Osteoblast (primary cell): ENCODE measurements at regions not wholly inside any gene's neighbourhood (a gene's known extent, or its start where the extent isn't known, plus 50 kb on each side); places are given as distances from the start of the nearest gene placed in this dataset.

Experiments
- DNase-seq: peaks from one replicate; pipeline ENCODE4 v3.0.0; 2011; ENCODE audit warnings: low spot score, mixed read lengths; ENCODE audit not compliant: insufficient read length; ENCODE audit errors: missing footprints
- H2AFZ ChIP-seq: 2 replicates; pipeline ENCODE4 v1.6.0; 2011; ENCODE audit warnings: mild to moderate bottlenecking, low read length
- H3K27ac ChIP-seq: 2 replicates; pipeline ENCODE4 v1.5.1; 2011; ENCODE audit warnings: mild to moderate bottlenecking, low read depth, low read length, moderate library complexity
- H3K27me3 ChIP-seq: 2 replicates; pipeline ENCODE4 v1.6.0; 2012; ENCODE audit warnings: mild to moderate bottlenecking, control low read depth, inconsistent platforms, low read length, moderate library complexity; ENCODE audit not compliant: insufficient read depth
- H3K36me3 ChIP-seq: 2 replicates; pipeline ENCODE4 v1.5.1; 2011; ENCODE audit warnings: mild to moderate bottlenecking, low read length, control low read depth, moderate library complexity; ENCODE audit not compliant: insufficient read depth
- H3K4me1 ChIP-seq: 2 replicates; pipeline ENCODE4 v1.5.1; 2011; ENCODE audit warnings: mild to moderate bottlenecking, low read length, control low read depth, moderate library complexity; ENCODE audit not compliant: insufficient read depth
- H3K4me2 ChIP-seq: 2 replicates; pipeline ENCODE4 v1.6.0; 2011; ENCODE audit warnings: mild to moderate bottlenecking, low read length; ENCODE audit not compliant: insufficient read depth
- H3K4me3 ChIP-seq: fragments of 200-600 bp; sonication (generic); 3 replicates; pipeline ENCODE4 v1.5.1; 2012; ENCODE audit warnings: mild to moderate bottlenecking, low read length, inconsistent platforms; ENCODE audit not compliant: insufficient read depth
- H3K79me2 ChIP-seq: 2 replicates; pipeline ENCODE4 v1.6.0; 2012; ENCODE audit warnings: mild to moderate bottlenecking, low read length, control low read depth, inconsistent platforms; ENCODE audit not compliant: insufficient read depth
- H3K9me3 ChIP-seq: 2 replicates; pipeline ENCODE4 v1.5.1; 2011; ENCODE audit warnings: low read depth, low read length, control low read depth
- H4K20me1 ChIP-seq: 2 replicates; pipeline ENCODE4 v1.6.0; 2012; ENCODE audit warnings: mild to moderate bottlenecking, low read length, control low read depth; ENCODE audit not compliant: insufficient read depth
- TF ChIP-seq, protein P1 (sequence below): IDR thresholded peaks from 2 replicates; pipeline ENCODE4 v1.5.1; 2011; ENCODE audit warnings: mild to moderate bottlenecking, low read depth, low read length, moderate library complexity; ENCODE audit errors: extremely low read depth

DNA sequence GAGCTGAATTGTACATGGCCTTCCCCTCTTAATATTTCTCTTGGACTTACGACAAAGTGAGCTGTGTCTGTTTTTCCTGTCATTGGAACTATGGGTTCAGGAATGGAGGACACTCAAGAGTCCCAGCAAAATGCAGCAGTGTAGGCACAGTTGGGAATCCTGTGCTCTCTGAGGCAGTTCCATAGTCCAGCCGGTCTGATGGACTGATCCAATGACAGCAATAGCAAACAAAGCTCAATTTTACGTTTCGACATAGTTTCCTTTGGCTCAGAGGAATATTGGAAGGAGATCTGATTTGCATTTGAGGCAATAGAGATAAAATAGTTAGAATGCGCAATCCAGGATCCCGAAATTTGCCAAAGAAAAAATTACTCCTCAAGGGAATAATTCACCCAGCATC lies 276.9 kb upstream of the CNTN3 start:
- no peak overlapping the region for H3K4me3 ChIP-seq
- H3K27ac ChIP-seq = no peak overlapping the region
- H3K27me3 ChIP-seq = no peaks in the 10 kb centered on the region
- no peaks in the 10 kb centered on the region for H3K9me3 ChIP-seq
- H3K4me1 ChIP-seq = no peaks in the 10 kb centered on the region
- H4K20me1 ChIP-seq = no peaks in the 10 kb centered on the region
- H2AFZ ChIP-seq = no peak overlapping the region
- TF ChIP-seq, protein P1, sequence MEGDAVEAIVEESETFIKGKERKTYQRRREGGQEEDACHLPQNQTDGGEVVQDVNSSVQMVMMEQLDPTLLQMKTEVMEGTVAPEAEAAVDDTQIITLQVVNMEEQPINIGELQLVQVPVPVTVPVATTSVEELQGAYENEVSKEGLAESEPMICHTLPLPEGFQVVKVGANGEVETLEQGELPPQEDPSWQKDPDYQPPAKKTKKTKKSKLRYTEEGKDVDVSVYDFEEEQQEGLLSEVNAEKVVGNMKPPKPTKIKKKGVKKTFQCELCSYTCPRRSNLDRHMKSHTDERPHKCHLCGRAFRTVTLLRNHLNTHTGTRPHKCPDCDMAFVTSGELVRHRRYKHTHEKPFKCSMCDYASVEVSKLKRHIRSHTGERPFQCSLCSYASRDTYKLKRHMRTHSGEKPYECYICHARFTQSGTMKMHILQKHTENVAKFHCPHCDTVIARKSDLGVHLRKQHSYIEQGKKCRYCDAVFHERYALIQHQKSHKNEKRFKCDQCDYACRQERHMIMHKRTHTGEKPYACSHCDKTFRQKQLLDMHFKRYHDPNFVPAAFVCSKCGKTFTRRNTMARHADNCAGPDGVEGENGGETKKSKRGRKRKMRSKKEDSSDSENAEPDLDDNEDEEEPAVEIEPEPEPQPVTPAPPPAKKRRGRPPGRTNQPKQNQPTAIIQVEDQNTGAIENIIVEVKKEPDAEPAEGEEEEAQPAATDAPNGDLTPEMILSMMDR = no peak
- DNase-seq = no peak
- no peak overlapping the region for H3K4me2 ChIP-seq
- H3K79me2 ChIP-seq = no peaks in the 10 kb centered on the region
- H3K36me3 ChIP-seq = no peaks in the 10 kb centered on the region

DNA sequence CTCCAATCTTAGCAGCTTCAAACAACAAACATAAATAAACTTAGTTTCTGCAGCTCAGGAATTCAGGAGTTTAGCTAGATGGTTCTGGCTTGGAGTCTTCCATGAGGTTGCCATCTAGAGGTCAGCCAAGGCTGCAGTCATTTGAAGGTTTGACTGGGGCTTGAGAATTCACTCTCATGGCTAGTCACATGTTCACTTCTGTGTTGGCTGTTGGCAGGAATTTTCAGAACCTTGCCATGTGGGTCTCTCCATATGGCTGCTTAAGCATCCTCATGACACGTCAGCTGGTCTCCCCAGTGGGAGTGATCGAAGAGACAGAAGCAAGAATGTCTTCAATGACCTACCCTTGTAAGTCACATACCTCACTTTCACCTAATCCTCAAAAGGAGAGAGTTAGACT lies 269.2 kb upstream of the CNTN3 start:
- TF ChIP-seq, protein P1 = no peak
- Histone ChIP-seq H3K27me3 (no peaks in the 10 kb centered on the region), H3K9me3 (no peaks in the 10 kb centered on the region), H4K20me1 (no peaks in the 10 kb centered on the region), H3K27ac (no peak overlapping the region), H3K4me1 (no peaks in the 10 kb centered on the region), H3K79me2 (no peaks in the 10 kb centered on the region), H3K36me3 (no peaks in the 10 kb centered on the region), H2AFZ (no peak overlapping the region), H3K4me3 (no peak overlapping the region), H3K4me2 (no peak overlapping the region)
- no peak for DNase-seq

DNA sequence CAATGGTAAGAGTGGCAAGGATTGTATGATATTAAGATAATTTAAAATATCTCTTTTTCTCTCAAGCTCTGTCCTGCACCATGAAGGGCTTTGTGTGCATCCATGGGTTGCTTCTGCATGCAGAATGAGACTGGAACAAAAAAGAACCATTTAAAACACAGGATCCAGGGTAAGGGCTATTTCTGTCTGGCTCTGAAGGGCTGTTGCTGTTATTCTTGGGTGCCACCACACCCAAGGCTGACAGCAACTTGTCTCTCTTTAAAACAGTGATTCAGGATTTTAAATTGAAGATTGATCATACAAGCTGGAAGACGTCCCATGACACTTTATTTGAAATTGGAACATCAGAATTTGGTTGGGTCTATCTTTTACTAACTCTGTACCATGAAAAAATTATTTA lies 268.8 kb upstream of the CNTN3 start:
- H3K4me2 ChIP-seq = no peak overlapping the region
- no peaks in the 10 kb centered on the region for H4K20me1 ChIP-seq
- no peaks in the 10 kb centered on the region for H3K9me3 ChIP-seq
- TF ChIP-seq, protein P1 = no peak
- H3K4me3 ChIP-seq = no peak overlapping the region
- no peaks in the 10 kb centered on the region for H3K27me3 ChIP-seq
- no peaks in the 10 kb centered on the region for H3K4me1 ChIP-seq
- no peak overlapping the region for H3K27ac ChIP-seq
- no peaks in the 10 kb centered on the region for H3K79me2 ChIP-seq
- no peak overlapping the region for H2AFZ ChIP-seq
- no peak for DNase-seq
- no peaks in the 10 kb centered on the region for H3K36me3 ChIP-seq

DNA sequence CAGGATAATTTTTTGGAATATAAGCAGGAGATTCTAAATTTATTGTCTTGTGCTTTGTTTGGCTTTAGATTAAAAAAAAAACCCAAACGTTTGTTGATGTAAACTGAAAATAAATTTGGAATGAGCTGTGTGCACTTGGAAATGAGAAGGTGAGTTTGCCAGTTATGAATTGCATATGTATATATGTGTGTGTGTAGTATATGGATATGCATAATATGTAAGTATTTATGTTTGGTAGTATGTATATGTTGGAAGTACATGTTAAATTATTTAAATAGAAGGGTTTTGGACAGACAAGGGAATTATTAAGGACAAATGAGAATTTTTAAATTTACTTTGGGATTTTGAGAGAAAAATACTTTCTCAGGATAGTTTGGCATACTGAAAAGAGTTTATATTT lies 265.8 kb upstream of the CNTN3 start:
- H3K9me3 ChIP-seq = no peaks in the 10 kb centered on the region
- no peak overlapping the region for H3K27ac ChIP-seq
- H3K27me3 ChIP-seq = no peaks in the 10 kb centered on the region
- no peak overlapping the region for H2AFZ ChIP-seq
- no peaks in the 10 kb centered on the region for H4K20me1 ChIP-seq
- no peak overlapping the region for H3K4me3 ChIP-seq
- no peak overlapping the region for H3K4me2 ChIP-seq
- H3K79me2 ChIP-seq = no peaks in the 10 kb centered on the region
- no peaks in the 10 kb centered on the region for H3K36me3 ChIP-seq
- no peaks in the 10 kb centered on the region for H3K4me1 ChIP-seq
- DNase-seq = no peak
- TF ChIP-seq, protein P1 = no peak
